ENCODE measurements at regions not wholly inside any gene's neighbourhood (a gene's known extent, or its start where the extent isn't known, plus 50 kb on each side); places are given as distances from the start of the nearest gene placed in this dataset.

- H3K27ac ChIP-seq, result peak overlapping the region; percentile 62
- TF ChIP-seq CTCF (conservative IDR thresholded peaks at IDR 0.05), result no peak
Observed at GRCh38 chr3:14590569-14590968, 50.4 kb upstream of the GRIP2 start.

GRCh38 chr3:14592390-14592789 is 52.2 kb upstream of the GRIP2 start:
- no peak overlapping the region; the same call in 1 of the 2 replicates for H3K27ac ChIP-seq
- no peak for TF ChIP-seq CTCF (conservative IDR thresholded peaks at IDR 0.05)

- no peak overlapping the region for H3K27ac ChIP-seq
- TF ChIP-seq CTCF (conservative IDR thresholded peaks at IDR 0.05), result no peak
Observed at GRCh38 chr3:14592836-14593235, 52.7 kb upstream of the GRIP2 start.

GRCh38 chr3:14594234-14594633 is 54.1 kb upstream of the GRIP2 start:
- H3K27ac ChIP-seq, result no peak overlapping the region
- TF ChIP-seq CTCF (conservative IDR thresholded peaks at IDR 0.05), result no peak

GRCh38 chr3:14595561-14595960 is 55.4 kb upstream of the GRIP2 start:
- TF ChIP-seq CTCF (conservative IDR thresholded peaks at IDR 0.05), result no peak
- no peak overlapping the region for H3K27ac ChIP-seq

- no peak for TF ChIP-seq CTCF (conservative IDR thresholded peaks at IDR 0.05)
- H3K27ac ChIP-seq, result no peak overlapping the region
Observed at GRCh38 chr3:14597266-14597665, 54.3 kb upstream of the CCDC174 start.

GRCh38 chr3:14598143-14598569 is 53.4 kb upstream of the CCDC174 start:
- no peak for TF ChIP-seq CTCF (conservative IDR thresholded peaks at IDR 0.05)
- no peak overlapping the region for H3K27ac ChIP-seq

GRCh38 chr3:14599488-14599887 is 52.1 kb upstream of the CCDC174 start:
- TF ChIP-seq CTCF (conservative IDR thresholded peaks at IDR 0.05), result no peak
- H3K27ac ChIP-seq, result no peak overlapping the region
